ENCODE measurements at regions not wholly inside any gene's neighbourhood (a gene's known extent, or its start where the extent isn't known, plus 50 kb on each side); places are given as distances from the start of the nearest gene placed in this dataset.

DNA sequence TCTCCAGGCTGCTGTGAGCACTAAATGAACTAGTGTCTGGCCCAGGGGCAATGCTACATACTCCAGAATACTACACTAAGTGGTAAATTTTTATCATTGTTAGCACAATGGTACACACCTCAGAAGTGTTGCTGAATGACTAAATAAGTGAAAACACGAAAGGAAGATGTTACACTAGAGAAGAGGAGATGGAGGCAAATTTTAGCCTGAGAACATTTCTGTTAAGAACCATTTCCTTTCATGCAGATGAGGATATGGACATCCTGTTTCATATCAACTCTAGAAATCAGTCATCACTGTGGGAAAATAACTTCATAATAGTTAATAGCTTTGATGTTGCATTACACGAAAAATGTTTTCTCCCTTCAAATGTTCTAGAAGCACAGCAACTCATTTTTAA lies 117.6 kb upstream of the STK17B start:
- ChIA-PET CTCF (interaction anchor here (0.9 kb wide), 1 partner anchor 9 kb away, joined by 6 read pairs; no protein-coding TSS in a partner anchor), POLR2A (no interaction called here)
- DNase-seq (ENCODE audit: extremely low spot score): no peak
- TF ChIP-seq ELF4 (IDR thresholded peaks at IDR 0.05): no peak
- TF ChIP-seq TARDBP (IDR thresholded peaks at IDR 0.05): no peak
- no peak for TF ChIP-seq FOXK2 (IDR thresholded peaks at IDR 0.05)
- TF ChIP-seq ZNF384 (IDR thresholded peaks at IDR 0.05): no peak
- no peak for TF ChIP-seq ARNT (IDR thresholded peaks at IDR 0.05)
- TF ChIP-seq CTBP1 (IDR thresholded peaks at IDR 0.05; ENCODE audit: borderline replicate concordance): no peak
- TF ChIP-seq FOXA1 (IDR thresholded peaks at IDR 0.05): no peak
- TF ChIP-seq FOXM1 (IDR thresholded peaks at IDR 0.05; ENCODE audit: borderline replicate concordance): no peak
- TF ChIP-seq NFRKB (IDR thresholded peaks at IDR 0.05): no peak
- TF ChIP-seq BHLHE40 (IDR thresholded peaks at IDR 0.05; ENCODE audit: borderline replicate concordance): no peak
- TF ChIP-seq SUZ12 (IDR thresholded peaks at IDR 0.05): no peak
- TF ChIP-seq LEF1 (IDR thresholded peaks at IDR 0.05; ENCODE audit: borderline replicate concordance): no peak
- no peak for TF ChIP-seq L3MBTL2 (conservative IDR thresholded peaks at IDR 0.05)
- TF ChIP-seq, protein P1, sequence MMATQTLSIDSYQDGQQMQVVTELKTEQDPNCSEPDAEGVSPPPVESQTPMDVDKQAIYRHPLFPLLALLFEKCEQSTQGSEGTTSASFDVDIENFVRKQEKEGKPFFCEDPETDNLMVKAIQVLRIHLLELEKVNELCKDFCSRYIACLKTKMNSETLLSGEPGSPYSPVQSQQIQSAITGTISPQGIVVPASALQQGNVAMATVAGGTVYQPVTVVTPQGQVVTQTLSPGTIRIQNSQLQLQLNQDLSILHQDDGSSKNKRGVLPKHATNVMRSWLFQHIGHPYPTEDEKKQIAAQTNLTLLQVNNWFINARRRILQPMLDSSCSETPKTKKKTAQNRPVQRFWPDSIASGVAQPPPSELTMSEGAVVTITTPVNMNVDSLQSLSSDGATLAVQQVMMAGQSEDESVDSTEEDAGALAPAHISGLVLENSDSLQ (IDR thresholded peaks at IDR 0.05): no peak

DNA sequence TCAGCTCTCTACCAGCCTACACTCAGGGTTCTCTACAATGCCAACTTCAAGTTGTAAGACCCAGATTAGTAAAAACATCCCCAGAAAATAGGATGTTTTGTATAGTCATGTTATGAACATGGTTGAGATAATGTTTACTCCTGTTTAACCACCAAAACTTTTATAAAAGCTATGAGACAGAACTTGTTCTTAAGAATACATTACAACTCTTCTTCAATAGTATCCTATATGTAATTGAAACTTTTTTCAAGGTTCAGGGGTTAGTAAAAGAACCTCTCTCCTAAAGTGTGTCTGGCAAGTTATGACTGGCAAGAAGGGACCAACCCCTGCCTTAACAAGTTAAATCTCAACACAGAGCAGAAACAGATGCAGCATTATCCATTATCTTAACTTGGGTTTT lies 118.8 kb upstream of the STK17B start:
- CTCF ChIA-PET: interaction anchor here (0.9 kb wide), 1 partner anchor 8 kb away, joined by 6 read pairs; no protein-coding TSS in a partner anchor
- POLR2A ChIA-PET: no interaction called here
- no peak for DNase-seq (ENCODE audit: extremely low spot score)
- TF ChIP-seq NFRKB (IDR thresholded peaks at IDR 0.05) (no peak), SUZ12 (IDR thresholded peaks at IDR 0.05) (no peak), BHLHE40 (IDR thresholded peaks at IDR 0.05; ENCODE audit: borderline replicate concordance) (no peak), CTBP1 (IDR thresholded peaks at IDR 0.05; ENCODE audit: borderline replicate concordance) (no peak), ELF4 (IDR thresholded peaks at IDR 0.05) (no peak), LEF1 (IDR thresholded peaks at IDR 0.05; ENCODE audit: borderline replicate concordance) (no peak)
- TF ChIP-seq, protein P1 (IDR thresholded peaks at IDR 0.05): no peak

DNA sequence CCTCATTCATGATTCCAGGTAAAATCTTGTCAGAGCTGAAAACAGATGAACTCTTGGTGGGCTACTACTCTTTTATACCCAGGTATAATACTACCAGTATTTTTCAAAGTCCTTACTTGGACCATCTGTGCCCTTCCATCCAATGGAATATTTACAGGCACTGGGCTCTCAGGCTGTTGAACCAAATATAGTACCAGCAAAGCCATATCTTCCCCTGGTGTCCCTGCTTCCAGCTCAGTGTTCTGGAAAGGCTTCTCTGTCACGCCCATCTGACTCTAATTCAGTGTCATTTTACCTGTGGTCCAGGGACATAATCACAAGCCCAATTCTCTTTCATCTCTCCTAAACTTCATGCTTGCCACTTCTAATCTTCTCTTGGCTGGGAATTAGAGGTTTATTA lies 119.2 kb upstream of the STK17B start:
- TF ChIP-seq TARDBP (IDR thresholded peaks at IDR 0.05) (no peak), SUZ12 (IDR thresholded peaks at IDR 0.05) (no peak), SP1 (IDR thresholded peaks at IDR 0.05) (no peak), BHLHE40 (IDR thresholded peaks at IDR 0.05; ENCODE audit: borderline replicate concordance) (no peak), CTBP1 (IDR thresholded peaks at IDR 0.05; ENCODE audit: borderline replicate concordance) (no peak), ARNT (IDR thresholded peaks at IDR 0.05) (no peak), ZNF384 (IDR thresholded peaks at IDR 0.05) (no peak), ELF4 (IDR thresholded peaks at IDR 0.05) (no peak), HDGF (IDR thresholded peaks at IDR 0.05; ENCODE audit: borderline replicate concordance) (no peak), L3MBTL2 (conservative IDR thresholded peaks at IDR 0.05) (no peak), LEF1 (IDR thresholded peaks at IDR 0.05; ENCODE audit: borderline replicate concordance) (no peak), FOXM1 (IDR thresholded peaks at IDR 0.05; ENCODE audit: borderline replicate concordance) (no peak)
- TF ChIP-seq, protein P1 (IDR thresholded peaks at IDR 0.05): no peak
- ChIA-PET POLR2A (no interaction called here), CTCF (no interaction called here)
- DNase-seq (ENCODE audit: extremely low spot score): no peak

DNA sequence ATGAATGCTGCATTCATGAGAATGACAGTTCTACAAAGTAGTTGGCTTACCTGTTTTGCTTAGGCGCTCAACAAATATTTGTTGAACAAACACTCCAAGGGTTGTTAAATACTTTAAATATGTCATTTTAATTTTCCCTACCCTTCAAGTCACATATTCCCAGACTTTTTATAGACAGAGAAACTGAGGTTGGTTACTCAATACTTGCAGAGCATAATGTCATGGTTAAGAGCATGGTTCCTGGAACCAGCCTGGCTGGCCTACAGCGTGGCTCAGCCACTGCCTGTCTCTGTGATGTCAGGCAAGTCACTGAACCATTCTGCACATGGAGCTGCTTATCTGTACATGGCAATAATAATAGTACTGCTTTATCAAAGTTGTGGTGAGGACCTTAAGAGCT lies 120.0 kb upstream of the STK17B start:
- TF ChIP-seq SP1 (IDR thresholded peaks at IDR 0.05) (no peak), ZNF384 (IDR thresholded peaks at IDR 0.05) (no peak), NFRKB (IDR thresholded peaks at IDR 0.05) (no peak), TARDBP (IDR thresholded peaks at IDR 0.05) (no peak), FOXA1 (IDR thresholded peaks at IDR 0.05) (no peak), HDGF (IDR thresholded peaks at IDR 0.05; ENCODE audit: borderline replicate concordance) (no peak), ARNT (IDR thresholded peaks at IDR 0.05) (no peak), CTBP1 (IDR thresholded peaks at IDR 0.05; ENCODE audit: borderline replicate concordance) (no peak), SUZ12 (IDR thresholded peaks at IDR 0.05) (no peak), BHLHE40 (IDR thresholded peaks at IDR 0.05; ENCODE audit: borderline replicate concordance) (no peak), LEF1 (IDR thresholded peaks at IDR 0.05; ENCODE audit: borderline replicate concordance) (no peak), ELF4 (IDR thresholded peaks at IDR 0.05) (no peak), FOXK2 (IDR thresholded peaks at IDR 0.05) (no peak), L3MBTL2 (conservative IDR thresholded peaks at IDR 0.05) (no peak), FOXM1 (IDR thresholded peaks at IDR 0.05; ENCODE audit: borderline replicate concordance) (no peak)
- TF ChIP-seq, protein P1 (IDR thresholded peaks at IDR 0.05): no peak
- no peak for DNase-seq (ENCODE audit: extremely low spot score)
- ChIA-PET POLR2A (no interaction called here), CTCF (no interaction called here)

DNA sequence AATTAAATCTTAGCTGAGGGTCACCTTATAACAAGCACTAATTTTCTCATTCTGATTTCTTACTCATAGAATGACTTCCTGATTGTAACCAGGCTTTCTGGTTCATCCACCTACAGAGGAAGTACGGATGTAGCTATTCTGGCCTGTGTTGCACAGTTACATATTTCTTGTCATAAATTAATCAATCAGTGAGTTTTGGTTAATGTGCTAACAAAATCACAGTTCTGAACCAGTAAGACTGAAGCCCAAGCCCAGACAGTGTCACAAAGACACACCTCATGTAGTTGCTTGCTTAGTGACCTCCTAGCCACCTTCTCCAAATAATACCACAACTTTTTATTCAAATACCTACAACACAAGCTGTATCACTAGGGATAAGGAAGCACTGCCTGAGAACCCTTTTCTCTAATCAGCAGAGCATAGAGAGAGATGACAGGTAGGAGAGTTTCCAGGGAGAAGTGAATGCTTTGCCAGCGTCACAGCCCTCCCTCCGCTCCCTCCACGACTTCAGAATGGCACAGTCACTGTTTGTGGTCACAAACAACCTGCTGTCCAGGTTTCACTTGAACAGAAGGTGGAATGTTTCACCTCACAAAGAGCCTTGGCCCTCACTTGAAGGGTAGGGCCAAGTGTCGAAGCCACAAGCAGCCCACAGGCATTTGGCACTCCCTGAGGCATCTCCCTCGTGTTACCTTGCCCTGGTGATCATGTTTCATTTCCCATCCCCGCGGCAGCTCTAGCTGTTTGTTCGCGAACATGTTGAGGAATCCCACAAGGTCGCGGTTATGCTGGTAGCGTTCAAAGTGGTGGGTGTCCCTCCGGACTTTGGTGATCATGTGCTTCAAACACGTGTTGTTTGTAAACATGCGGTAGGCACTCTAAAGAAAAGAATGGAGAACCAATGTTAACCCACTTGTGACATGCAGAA lies 120.8 kb upstream of the STK17B start:
- DNase-seq (ENCODE audit: extremely low spot score): no peak
- ChIA-PET CTCF (no interaction called here), POLR2A (no interaction called here)

More for the DNA sequence above, 120.8 kb upstream of the STK17B start:
- TF ChIP-seq FOXA1 (IDR thresholded peaks at IDR 0.05) (no peak), ELF4 (IDR thresholded peaks at IDR 0.05) (no peak), ZNF384 (IDR thresholded peaks at IDR 0.05) (no peak), FOXM1 (IDR thresholded peaks at IDR 0.05; ENCODE audit: borderline replicate concordance) (no peak), LEF1 (IDR thresholded peaks at IDR 0.05; ENCODE audit: borderline replicate concordance) (no peak), HDGF (IDR thresholded peaks at IDR 0.05; ENCODE audit: borderline replicate concordance) (no peak), ARNT (IDR thresholded peaks at IDR 0.05) (no peak), L3MBTL2 (conservative IDR thresholded peaks at IDR 0.05) (no peak), BHLHE40 (IDR thresholded peaks at IDR 0.05; ENCODE audit: borderline replicate concordance) (no peak), FOXK2 (IDR thresholded peaks at IDR 0.05) (no peak), SP1 (IDR thresholded peaks at IDR 0.05) (no peak), SUZ12 (IDR thresholded peaks at IDR 0.05) (no peak), NFRKB (IDR thresholded peaks at IDR 0.05) (no peak), TARDBP (IDR thresholded peaks at IDR 0.05) (no peak), CTBP1 (IDR thresholded peaks at IDR 0.05; ENCODE audit: borderline replicate concordance) (no peak)
- TF ChIP-seq, protein P1 (IDR thresholded peaks at IDR 0.05): no peak

Data from HEK293T (cell line).